IMR-90 (cell line): ENCODE measurements at regions not wholly inside any gene's neighbourhood (a gene's known extent, or its start where the extent isn't known, plus 50 kb on each side); places are given as distances from the start of the nearest gene placed in this dataset.

ENCODE experiments used
- ATAC-seq: fragments of 200-7000 bp; cut with Tn5 transposase; 2 replicates; pipeline ENCODE4 v1.9.1; 2020; ENCODE audit warnings: low read depth, mild to moderate bottlenecking, moderate library complexity
- BruUV-seq: library from RNA; stranded (reverse); fragments of 400-500 nt; replicated peaks from 2 replicates; lab custom pipeline; 2021; lab: Mats Ljungman, UMichigan
- CTCF ChIA-PET: fragments of 300-600 bp; formaldehyde crosslinking; extraction: SDS; loops from one replicate; lab custom pipeline; 2021; ENCODE audit warnings: antibody characterized with exemption; lab: Yijun Ruan, JAX
- POLR2A ChIA-PET: fragments of 300-600 bp; sonication (Branson Sonifier 250); formaldehyde crosslinking; loops from one replicate; lab custom pipeline; 2022; ENCODE audit warnings: antibody characterized with exemption; ENCODE audit not compliant: unreplicated experiment; lab: Charles Lee
- DNase-seq: peaks from one replicate; pipeline ENCODE4 v3.0.0; 2013
- H2AFZ ChIP-seq: replicated peaks from 2 replicates; pipeline ENCODE3; 2013; ENCODE audit warnings: low read length, mild to moderate bottlenecking; ENCODE audit not compliant: poor library complexity
- H2AK5ac ChIP-seq: 2 replicates; pipeline ENCODE4 v1.6.1; 2013; ENCODE audit warnings: low read depth, low read length, inconsistent platforms
- H2AK9ac ChIP-seq: replicated peaks from 2 replicates; pipeline ENCODE3; 2013; ENCODE audit warnings: mild to moderate bottlenecking, low read depth, low read length, moderate library complexity; ENCODE audit not compliant: poor library complexity
- H2BK120ac ChIP-seq: 2 replicates; pipeline ENCODE4 v1.6.1; 2013; ENCODE audit warnings: low read depth, low read length, inconsistent platforms
- H2BK15ac ChIP-seq: 3 replicates; pipeline ENCODE4 v1.6.1; 2013; ENCODE audit warnings: low read depth, low read length, inconsistent platforms
- H2BK20ac ChIP-seq: 2 replicates; pipeline ENCODE4 v1.6.1; 2013; ENCODE audit warnings: low read depth, mild to moderate bottlenecking, inconsistent platforms, low read length, moderate library complexity
- H2BK5ac ChIP-seq: 2 replicates; pipeline ENCODE4 v1.6.1; 2013; ENCODE audit warnings: mild to moderate bottlenecking, low read depth, low read length, inconsistent platforms; ENCODE audit not compliant: poor library complexity, severe bottlenecking
- H3K14ac ChIP-seq: replicated peaks from 2 replicates; pipeline ENCODE4 v1.6.1; 2013; ENCODE audit warnings: low read depth, low read length, inconsistent platforms
- H3K18ac ChIP-seq: 2 replicates; pipeline ENCODE4 v1.6.1; 2013; ENCODE audit warnings: low read depth, low read length, control low read depth
- H3K23ac ChIP-seq: 2 replicates; pipeline ENCODE4 v1.6.1; 2013; ENCODE audit warnings: low read depth, low read length, inconsistent platforms
- H3K27ac ChIP-seq: 2 replicates; pipeline ENCODE4 v1.5.1; 2013; ENCODE audit warnings: mild to moderate bottlenecking, control low read depth, low read length; ENCODE audit not compliant: insufficient read depth
- H3K27me3 ChIP-seq: 2 replicates; pipeline ENCODE4 v1.6.1; 2013; ENCODE audit warnings: low read length; ENCODE audit not compliant: control insufficient read depth, insufficient read depth
- H3K36me3 ChIP-seq: 2 replicates; pipeline ENCODE4 v1.6.1; 2013; ENCODE audit warnings: low read length, mixed read lengths; ENCODE audit not compliant: control insufficient read depth, insufficient read depth
- H3K4ac ChIP-seq: 2 replicates; pipeline ENCODE4 v1.6.1; 2013; ENCODE audit warnings: low read depth, low read length, inconsistent platforms
- H3K4me1 ChIP-seq: 2 replicates; pipeline ENCODE4 v1.6.1; 2013; ENCODE audit warnings: low read length, mixed read lengths; ENCODE audit not compliant: control insufficient read depth, insufficient read depth
- H3K4me2 ChIP-seq: 2 replicates; pipeline ENCODE4 v1.6.1; 2013; ENCODE audit warnings: low read depth, mild to moderate bottlenecking, control low read depth, low read length, moderate library complexity
- H3K4me3 ChIP-seq: 2 replicates; pipeline ENCODE4 v1.5.1; 2013; ENCODE audit warnings: low read depth, mild to moderate bottlenecking, control low read depth, low read length, moderate library complexity; ENCODE audit not compliant: insufficient read depth
- H3K56ac ChIP-seq: 2 replicates; pipeline ENCODE4 v1.6.1; 2013; ENCODE audit warnings: low read length, inconsistent platforms; ENCODE audit not compliant: insufficient read depth; ENCODE audit errors: extremely low read depth
- H3K79me1 ChIP-seq, 2 experiments: 2 replicates each; pipeline ENCODE4 v1.6.1; 2013; ENCODE audit warnings: low read length in 2 of 2, inconsistent platforms in 1 of 2, low read depth in 1 of 2
- H3K9ac ChIP-seq: 2 replicates; pipeline ENCODE4 v1.6.1; 2013; ENCODE audit warnings: low read depth, low read length, control low read depth
- H3K9me1 ChIP-seq: 2 replicates; pipeline ENCODE4 v1.6.1; 2013; ENCODE audit warnings: low read length, inconsistent platforms; ENCODE audit not compliant: insufficient read depth
- H3K9me3 ChIP-seq: 2 replicates; pipeline ENCODE4 v1.6.1; 2013; ENCODE audit warnings: low read length; ENCODE audit not compliant: control insufficient read depth, insufficient read depth
- H4K20me1 ChIP-seq: 2 replicates; pipeline ENCODE4 v1.6.1; 2013; ENCODE audit warnings: low read length, inconsistent platforms; ENCODE audit not compliant: insufficient read depth
- H4K5ac ChIP-seq: 2 replicates; pipeline ENCODE4 v1.6.1; 2013; ENCODE audit warnings: mild to moderate bottlenecking, low read depth, low read length, control low read depth
- H4K8ac ChIP-seq, 2 experiments: 2 replicates each; pipeline ENCODE4 v1.6.1; 2013; ENCODE audit warnings: low read depth in 2 of 2, low read length in 2 of 2, control low read depth in 1 of 2, inconsistent platforms in 1 of 2
- H4K91ac ChIP-seq: 2 replicates; pipeline ENCODE4 v1.6.1; 2013; ENCODE audit warnings: low read depth, low read length, inconsistent platforms; ENCODE audit not compliant: insufficient read depth
- MXI1 ChIP-seq: IDR thresholded peaks from 2 replicates; pipeline ENCODE4 v1.6.1; 2012; ENCODE audit warnings: low read depth, mild to moderate bottlenecking, low read length, moderate library complexity, borderline replicate concordance
- NFE2L2 ChIP-seq: fragments of 150-350 bp; IDR thresholded peaks from 2 replicates; pipeline ENCODE4 v1.6.1; 2016; ENCODE audit warnings: low read depth, mild to moderate bottlenecking, low read length
- RAD21 ChIP-seq: IDR thresholded peaks from 2 replicates; pipeline ENCODE4 v1.6.1; 2012; ENCODE audit warnings: low read length, improper control_type of control experiment
- RFX5 ChIP-seq: IDR thresholded peaks from 2 replicates; pipeline ENCODE4 v1.8.0; 2012; ENCODE audit warnings: low read depth, mild to moderate bottlenecking, low read length, moderate library complexity
- WGBS, 2 experiments: methylation state at CpG; one replicate each; pipeline versions ENCODE4 v1.1.5 to v1.1.7; 2013; ENCODE audit warnings: missing lambda C conversion rate in 2 of 2; ENCODE audit not compliant: insufficient read length in 1 of 2; ENCODE audit errors: extremely low coverage in 2 of 2; 5-methylcytosine and 5-hydroxymethylcytosine counted together
- dilution Hi-C: fragments of 300-500 bp; cut with HindIII; formaldehyde crosslinking; loops from one replicate; pipeline ENCODE4 v1.14.3; 2018; ENCODE audit warnings: low sequenced_read_pairs; ENCODE audit not compliant: unreplicated experiment
- in situ Hi-C: fragments of 300-500 bp; cut with MboI; formaldehyde crosslinking; loops from 3 replicates; pipeline ENCODE4 v1.14.3; 2019; ENCODE audit warnings: low sequenced_read_pairs, inconsistent platforms, mixed read lengths
- intact Hi-C: fragments of 100-400 bp; cut with micrococcal nuclease; formaldehyde crosslinking; loops from 2 replicates; pipeline ENCODE4 v1.10.0; 2022

GRCh38 chr1:56057466-56058405 is 521.6 kb downstream of the PLPP3 start:
- CTCF ChIA-PET = interaction anchor here (0.7 kb wide), 1 partner anchor 13 kb away, joined by 3 read pairs; no protein-coding TSS in a partner anchor
- WGBS, 2 experiments = no CpG with 5 or more reads among the region's 5 CpGs
- ATAC-seq (no peak), DNase-seq (no peak)
- no TSS peak for BruUV-seq
- no peak overlapping the region for H3K18ac ChIP-seq
- dilution Hi-C loops = no loop called here
- no peak overlapping the region for H2BK5ac ChIP-seq
- no peaks in the 10 kb centered on the region for H3K79me1 ChIP-seq
- H2BK15ac ChIP-seq = no peak overlapping the region
- H2AK5ac ChIP-seq = no peak overlapping the region
- no peak overlapping the region for H2BK120ac ChIP-seq
- H2BK20ac ChIP-seq = no peak overlapping the region
- no peak overlapping the region for H2AK9ac ChIP-seq
- intact Hi-C loops = no loop called here
- H3K23ac ChIP-seq = no peak overlapping the region
- POLR2A ChIA-PET = no interaction called here
- H4K5ac ChIP-seq = no peak overlapping the region
- no peaks in the 10 kb centered on the region for H4K20me1 ChIP-seq
- H4K8ac ChIP-seq = no peak overlapping the region
- H3K27me3 ChIP-seq = no peaks in the 10 kb centered on the region
- no peak overlapping the region for H3K27ac ChIP-seq
- H3K9me3 ChIP-seq = peaks cover 2% of the 10 kb centered on the region
- no peak overlapping the region for H3K56ac ChIP-seq
- peaks cover 6% of the 10 kb centered on the region for H3K4me1 ChIP-seq
- H2AFZ ChIP-seq = no peak overlapping the region
- no peak overlapping the region for H3K14ac ChIP-seq
- no peak overlapping the region for H3K9ac ChIP-seq
- no peak overlapping the region for H4K91ac ChIP-seq
- H3K4ac ChIP-seq = no peak overlapping the region
- TF ChIP-seq RAD21 (no peak), RFX5 (no peak), NFE2L2 (no peak), MXI1 (no peak)
- H3K4me3 ChIP-seq = no peak overlapping the region
- in situ Hi-C loops = no loop called here
- no peak overlapping the region for H3K4me2 ChIP-seq
- no peaks in the 10 kb centered on the region for H3K36me3 ChIP-seq
- H3K9me1 ChIP-seq = peaks cover 10% of the 10 kb centered on the region; the same call in 1 of the 2 replicates
